ENCODE measurements at regions not wholly inside any gene's neighbourhood (a gene's known extent, or its start where the extent isn't known, plus 50 kb on each side); places are given as distances from the start of the nearest gene placed in this dataset.

DNA sequence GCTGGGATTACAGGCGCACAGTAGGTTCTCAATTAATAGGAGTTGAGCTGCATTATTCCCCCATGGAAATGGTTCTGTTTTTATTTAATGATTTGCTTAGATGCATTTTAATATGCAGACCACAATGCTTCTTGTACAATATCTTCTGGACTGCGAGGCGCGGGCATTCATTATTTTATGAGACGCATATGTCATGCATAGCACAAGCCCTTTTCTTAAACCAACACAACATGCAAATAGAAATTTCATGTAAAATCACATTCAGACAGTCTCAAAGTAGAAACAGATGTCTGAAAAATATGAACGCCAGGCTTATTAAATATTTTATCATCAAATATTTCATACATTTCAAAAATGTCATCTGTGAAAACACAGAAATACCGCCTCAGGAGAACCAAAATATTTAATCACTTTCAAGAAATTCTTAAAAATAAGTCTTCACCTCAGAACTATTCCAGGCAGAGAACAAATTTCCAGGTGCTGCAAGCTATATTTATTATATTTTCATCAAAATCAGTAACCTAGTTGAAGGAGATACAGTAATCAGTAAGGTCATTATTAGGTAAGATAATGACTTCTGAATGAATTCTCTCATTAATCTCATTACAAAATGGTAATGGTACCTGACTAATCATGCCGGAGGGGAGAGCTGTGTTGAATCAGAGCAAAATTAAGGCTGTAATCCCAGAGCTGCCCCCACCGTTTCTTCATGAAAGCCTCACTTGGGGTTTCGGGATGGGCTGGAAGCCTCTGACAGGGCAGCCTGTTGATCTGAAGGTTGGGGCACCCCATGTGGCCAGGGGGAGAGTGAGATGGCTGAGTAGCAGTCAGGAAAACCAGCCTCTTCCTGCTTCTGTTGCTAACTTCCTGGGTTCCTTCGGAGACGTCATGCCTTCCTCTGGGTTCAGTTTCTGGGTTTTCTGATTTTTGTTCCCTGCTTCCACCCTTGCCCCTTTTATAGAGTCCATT is 133.9 kb upstream of the ZNF618 start:
- no peak for DNase-seq

DNA sequence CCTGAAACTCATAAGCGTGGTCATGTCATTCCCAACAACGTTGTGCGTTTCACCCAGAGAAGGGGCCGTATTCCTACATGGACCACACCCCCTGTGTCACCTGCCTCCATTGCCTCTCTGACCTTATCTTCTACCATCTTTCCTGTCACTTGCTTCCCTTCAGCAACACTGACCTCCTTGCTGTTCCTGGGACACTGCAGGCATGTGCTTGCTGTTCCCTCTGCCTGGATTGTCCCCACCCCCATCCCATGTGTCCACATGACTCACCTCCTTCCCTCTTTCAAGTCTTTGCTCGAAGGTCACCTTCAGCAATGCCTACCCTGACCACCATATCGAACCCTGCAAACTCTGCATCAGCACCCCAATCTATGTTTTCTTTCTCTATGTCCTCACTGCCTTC is 133.2 kb upstream of the ZNF618 start:
- DNase-seq, result no peak

DNA sequence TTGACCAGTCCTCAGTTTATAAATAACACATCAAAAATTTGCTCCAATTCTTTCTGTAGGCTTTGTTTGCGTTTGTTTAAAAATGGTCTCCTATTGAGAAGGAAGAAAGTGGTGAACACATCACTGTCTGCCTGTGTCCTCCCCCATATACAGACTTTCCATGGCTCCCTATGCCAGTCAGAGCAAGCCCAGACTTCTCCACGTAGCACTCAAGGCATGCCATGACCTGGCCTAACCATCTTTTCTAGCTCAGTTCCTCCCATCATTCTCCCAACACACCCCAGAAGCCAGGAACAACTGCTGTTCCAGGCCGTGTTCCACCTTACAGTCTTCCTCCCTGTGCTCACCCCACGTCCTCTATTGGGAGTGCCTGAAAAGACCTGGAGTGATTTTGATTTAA is 129.6 kb upstream of the ZNF618 start:
- DNase-seq, result no peak

DNA sequence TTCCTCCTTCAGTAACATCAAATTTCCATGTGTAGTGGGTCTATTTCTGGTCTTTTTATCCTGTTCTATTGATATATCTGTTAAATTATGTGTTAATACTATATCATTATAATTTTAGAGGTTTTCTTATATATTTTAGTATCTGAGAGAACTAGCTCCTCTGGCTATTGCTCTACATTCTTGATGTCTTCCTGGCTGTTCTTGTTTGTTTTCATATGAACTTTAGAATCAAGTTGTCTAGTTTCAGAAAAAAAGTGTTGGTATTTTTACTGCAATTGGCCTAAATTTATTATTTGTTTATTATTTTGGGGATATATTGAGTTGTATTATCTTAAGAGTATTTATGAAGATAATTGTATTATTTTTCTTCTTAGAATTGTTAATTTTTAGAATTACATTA is 128.0 kb upstream of the ZNF618 start:
- no peak for DNase-seq

DNA sequence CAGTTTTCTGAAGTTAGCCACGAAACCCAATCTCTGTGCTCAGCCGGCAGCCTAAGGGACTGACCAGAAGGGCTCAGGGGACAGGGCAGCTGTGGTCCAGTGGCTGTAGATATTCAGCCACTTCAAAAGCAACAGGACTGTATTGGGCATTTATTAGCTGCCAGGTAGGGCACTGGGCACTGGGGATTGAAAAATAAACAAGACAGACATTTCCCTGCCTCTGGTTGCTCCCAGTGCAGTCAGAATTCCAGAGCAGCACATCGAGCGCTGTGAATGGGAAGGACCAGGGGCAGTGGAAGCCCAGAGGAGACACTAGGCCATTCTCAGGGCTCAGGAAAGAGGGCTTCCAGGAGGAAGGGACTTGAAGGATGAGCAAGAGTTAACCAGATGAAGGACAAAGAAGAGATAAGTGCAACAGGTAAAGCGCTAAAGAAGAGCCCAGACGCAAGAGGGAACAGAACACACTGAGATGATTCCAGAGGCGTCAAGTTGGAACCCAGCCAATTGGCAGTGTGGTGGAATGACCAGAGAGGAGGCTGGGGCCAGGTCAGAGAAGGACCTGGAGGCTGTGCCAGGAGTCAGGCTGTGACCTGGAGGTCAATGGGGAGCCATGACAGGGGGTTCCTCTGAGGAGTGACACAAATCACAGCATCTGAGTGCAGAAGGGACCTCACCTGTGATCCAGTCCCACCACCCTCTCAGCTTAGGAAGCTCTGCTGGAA is 122.5 kb upstream of the ZNF618 start:
- no peak for DNase-seq

DNA sequence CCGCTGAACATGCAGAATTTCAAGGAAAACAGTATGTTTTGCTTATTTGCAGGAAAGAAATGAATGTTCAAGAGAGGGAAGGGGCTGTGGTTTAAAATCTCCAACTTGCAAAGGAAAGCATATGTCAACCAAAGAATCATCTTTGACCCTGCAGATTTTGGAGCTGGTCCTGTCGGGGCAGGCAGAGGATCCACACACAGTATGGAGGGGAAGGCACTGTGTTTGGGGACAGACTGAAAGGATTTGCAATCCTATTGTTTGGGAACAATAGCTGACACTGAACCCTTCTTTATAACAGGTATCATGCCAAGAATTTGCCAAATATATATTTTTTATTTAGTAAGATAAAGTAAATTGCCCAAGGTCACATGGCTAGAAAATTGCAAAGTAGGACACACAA is 121.4 kb upstream of the ZNF618 start:
- DNase-seq, result no peak

DNA sequence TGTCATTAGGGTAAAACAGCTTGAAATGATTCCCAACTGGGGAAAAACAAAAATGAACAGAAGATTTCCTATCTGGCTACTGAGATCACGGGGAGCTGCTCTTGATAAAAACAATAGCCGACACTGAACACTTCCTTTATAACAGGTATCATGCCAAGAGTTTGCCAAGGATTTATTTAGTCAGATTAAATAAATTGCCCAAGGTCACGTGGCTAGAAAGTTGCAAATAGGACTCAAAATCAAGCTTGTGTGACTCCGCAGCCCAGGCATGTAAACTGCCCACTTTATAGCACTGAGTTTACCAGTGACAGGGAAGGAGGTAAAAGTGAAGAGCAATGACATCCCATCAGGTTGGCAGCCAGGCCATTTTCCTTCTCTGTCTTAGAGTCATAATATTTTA is 120.7 kb upstream of the ZNF618 start:
- no peak for DNase-seq

DNA sequence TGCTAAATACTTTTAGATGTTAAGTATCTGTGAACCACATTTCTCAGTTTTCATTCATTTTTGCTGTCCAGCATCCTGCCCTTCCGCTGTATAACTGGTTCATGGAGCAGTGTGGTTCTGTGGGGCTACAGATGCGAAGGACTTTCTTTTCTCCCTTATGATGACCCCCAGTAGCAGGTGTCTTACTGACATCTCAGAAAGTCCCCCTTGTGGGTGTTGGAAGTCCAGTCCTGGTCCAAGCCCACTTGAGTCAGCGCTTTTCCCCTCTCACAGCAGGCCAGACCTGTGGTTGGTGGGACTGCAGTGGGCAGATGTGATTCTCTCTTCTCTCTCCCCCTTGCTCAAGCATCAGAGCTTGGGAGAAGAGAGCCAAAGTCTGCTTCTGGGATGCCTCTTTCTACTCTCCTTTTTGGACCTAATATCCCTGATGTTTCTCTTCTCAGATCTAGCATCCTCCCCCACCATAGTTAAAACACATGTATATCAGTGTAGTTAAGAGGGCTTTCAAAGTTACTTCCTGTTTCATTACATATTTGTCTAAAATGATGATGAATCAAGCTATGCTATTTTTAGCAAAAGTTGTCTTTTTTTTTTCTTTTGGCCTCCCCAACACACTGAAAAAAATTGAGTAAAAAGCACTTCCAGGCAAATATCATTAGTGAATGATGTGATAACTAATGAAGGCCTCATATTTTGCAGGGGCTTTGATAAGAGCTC is 119.5 kb upstream of the ZNF618 start:
- no peak for DNase-seq

DNA sequence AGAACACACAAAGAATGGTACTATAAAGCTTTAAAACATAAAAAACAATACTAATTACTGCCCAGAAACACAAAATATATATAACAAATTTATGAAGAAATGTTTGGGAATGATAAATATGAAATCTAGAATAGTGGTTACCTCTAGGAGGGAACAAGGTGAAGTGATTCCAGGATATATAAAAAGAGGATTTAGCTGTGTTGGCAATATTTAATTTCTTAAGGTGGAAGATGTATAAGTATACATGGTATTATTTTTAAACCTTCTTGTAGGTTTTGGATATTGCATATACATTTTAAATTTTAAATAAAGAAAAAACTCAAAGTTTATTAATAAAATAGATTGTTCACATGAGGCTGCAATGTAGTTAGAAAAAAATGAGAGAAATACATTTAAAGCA is 112.7 kb upstream of the ZNF618 start:
- no peak for DNase-seq

DNA sequence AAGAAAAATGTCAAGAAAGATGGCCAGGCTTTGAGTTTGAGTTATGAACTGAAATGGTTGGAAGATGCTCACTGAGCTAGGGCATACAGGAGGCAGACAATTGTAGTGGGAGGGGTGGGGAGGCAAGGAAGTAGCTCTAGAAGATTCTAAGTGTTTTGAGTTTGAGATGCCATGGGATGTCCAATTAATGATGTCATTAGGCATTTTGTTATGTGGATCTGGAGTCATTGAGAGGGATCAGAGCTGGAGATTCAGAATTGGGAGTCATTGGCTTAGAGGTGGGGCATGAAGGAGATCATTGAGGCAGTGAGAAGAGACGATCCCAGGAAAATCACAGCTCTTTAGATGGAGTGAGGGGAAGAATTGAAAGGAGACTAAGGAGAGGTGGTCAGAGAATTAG is 111.5 kb upstream of the ZNF618 start:
- DNase-seq, result no peak

DNA sequence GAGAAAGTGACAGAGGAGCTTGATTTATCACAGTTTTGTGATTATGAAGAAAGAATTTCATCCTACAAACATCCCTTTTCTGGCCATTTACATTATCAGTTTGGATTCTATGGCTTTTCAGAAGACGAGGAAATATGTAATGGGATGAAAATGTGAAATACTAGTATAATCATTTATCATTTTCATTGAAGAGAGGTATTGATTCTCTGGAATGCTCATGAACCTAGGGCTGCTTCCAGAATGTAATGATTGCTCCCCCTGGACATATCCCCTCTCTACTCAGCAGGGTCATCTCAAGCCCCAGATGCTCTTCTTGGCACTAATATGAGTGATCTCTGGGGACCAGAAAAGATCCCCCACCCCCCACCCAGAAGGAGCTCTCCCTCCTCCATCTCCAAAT is 106.7 kb upstream of the ZNF618 start:
- DNase-seq, result no peak

DNA sequence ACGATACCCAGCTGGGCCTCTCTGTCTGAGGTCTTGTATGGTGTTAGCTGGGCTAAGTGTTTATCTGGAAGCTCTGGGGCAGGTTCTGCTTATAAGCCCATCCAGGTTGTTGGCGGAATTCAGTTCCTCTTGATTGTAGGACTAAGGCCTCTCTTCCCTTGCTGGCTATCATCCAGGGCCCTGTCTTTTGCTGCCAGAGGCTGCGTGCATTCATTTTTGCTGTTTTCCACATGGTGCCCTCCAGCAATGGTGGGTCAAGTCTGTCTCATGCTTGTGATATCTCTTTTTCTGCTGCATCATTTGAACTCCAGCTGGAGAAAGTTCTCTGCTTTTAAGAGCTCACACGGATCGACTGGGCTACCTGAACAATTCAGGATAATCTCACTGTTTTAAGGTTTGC is 105.7 kb upstream of the ZNF618 start:
- DNase-seq, result no peak

DNA sequence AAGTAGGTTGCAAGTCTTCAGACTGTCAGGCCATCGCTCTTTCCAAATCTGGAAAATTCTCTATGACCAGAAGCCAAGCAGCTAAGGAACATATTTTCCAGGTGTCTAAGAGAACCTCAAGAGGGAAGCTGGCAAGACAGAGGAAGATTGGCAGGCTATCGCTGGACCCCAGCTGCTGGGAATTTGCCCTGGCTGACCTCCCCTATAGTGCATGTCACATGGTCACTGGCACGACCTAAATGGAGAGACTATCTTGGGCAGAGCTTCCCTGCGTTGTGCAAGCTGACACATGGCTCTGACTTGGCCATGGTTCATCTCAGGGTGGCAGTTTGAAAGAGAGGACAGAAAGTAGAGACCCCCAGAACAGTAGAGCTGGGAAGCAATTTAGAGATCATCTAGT is 104.9 kb upstream of the ZNF618 start:
- DNase-seq, result no peak

DNA sequence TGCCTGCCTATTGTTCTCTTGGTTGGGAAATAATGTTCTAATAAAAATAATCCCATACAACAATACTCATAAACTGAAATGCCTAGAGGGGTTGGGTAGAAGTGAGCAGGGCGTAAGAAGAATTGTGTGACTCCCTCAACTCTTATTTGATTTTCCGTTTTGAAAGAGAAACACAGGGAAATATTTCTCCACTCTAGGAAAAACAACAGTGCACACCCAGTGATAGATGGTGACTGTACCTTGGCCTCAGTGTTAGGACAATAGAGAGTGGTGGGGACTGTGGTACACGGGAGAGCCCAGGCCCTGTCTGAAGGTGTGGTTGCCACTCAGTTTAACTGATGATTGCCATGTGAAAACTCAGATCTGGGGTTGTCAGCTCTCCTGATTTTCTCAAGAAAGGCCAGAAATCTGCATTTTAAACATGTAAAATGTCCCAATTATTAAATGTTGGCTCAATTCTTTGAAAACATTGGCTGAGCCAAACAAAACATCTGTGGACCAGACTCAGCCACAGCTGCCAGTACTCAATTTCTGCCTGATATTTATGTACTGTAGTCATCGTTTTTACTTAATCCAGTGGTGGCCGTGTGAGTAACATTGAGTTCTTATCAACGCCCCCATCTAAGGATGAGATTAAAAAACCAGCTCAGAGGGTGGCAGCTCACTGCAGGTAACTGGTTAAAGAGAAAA is 103.8 kb upstream of the ZNF618 start:
- no peak for DNase-seq

DNA sequence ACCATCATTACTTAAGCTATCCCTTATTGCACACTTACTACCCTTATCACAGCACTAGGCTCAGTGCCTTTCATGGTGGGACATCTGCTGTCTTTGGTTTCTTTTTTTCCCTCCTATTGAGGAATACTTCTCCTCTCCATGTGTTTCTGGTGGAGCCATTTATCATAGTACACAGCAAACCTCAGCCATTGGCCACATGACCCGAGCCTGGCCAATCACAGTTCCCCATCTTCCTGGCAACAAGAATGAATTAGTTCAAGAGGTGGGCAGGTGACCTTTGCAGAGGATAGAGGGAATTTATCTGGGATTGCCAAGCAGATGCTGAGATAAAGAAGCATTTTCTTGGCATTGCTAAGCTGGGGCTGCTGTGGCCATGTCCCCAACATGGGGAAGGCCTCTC is 101.1 kb upstream of the ZNF618 start:
- DNase-seq, result no peak

DNA sequence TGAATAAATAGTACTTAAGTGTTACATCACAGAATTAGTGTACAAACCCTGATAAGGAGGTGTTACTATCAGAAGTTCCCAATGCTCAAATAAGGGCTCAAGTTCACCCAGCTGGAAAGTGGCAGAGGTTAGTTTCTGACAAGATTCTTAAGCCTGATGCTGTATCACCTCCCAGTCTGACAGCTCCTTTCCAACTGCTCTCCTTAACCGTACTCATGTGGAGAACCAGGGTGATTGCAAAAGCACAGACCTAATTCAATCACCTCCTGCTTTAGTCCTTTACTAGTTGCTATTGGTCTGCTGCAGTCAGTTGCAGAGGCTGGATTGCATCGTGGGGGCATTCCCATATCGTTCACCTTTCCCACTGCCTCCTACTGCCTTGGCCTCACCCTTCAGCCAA is 100.4 kb upstream of the ZNF618 start:
- no peak for DNase-seq

DNA sequence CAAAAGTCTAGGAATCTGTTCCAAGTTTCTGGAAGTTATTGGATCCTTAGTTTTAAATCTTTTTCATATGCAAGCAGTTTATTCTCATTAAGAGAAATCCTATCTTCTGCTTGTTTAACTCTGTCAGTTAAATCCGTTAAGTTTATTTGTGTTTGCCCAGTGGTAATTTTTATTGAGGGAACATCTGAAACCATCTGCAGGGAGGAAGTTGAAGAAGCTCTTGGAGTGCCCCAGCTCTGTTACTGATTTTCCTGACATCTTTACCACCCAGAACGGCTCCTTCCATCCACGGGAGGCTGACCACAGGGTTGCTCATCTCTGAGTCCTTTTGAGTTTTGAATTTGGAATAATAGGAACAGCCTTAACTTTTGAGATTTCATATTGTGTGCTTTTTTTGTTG is 99.9 kb upstream of the ZNF618 start:
- no peak for DNase-seq

DNA sequence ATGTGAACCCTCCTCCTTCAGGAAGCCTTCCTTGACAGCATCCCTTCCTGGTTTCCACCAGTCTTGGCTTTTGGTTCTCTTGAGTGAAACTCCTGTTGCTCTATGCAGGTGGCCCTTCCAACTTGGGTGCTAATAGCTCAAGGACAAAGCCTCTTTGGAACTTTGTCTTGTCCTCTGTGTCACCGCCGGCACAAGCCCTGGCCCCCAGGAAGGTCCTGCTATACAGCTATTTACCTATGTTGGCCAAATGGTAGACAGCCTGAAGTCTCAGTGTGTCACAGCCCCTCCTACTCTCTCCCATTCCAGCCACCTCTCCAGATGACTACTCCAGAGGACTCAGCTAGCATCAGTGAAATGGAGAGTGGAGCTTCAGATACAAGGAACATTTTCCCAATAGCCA is 94.7 kb upstream of the ZNF618 start:
- DNase-seq, result no peak

DNA sequence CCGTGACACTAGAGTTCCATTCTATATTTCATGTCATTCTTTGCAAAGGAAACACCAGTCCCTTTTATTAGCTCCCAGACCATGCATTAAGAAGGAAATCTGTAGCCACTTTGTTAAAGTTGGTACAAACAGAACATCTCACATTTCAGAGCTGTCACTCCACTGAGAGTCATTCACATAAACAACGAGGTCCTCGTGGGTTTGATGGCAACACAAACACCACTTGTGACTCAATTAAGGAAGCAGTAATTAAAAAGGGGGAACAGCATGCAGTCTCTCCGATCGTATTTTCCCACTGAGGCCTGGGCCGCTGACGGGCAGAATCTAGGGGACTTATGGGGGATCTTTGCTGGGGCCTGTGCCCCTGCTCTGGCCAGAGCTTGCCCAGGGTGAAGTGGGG is 94.2 kb upstream of the ZNF618 start:
- no peak for DNase-seq

DNA sequence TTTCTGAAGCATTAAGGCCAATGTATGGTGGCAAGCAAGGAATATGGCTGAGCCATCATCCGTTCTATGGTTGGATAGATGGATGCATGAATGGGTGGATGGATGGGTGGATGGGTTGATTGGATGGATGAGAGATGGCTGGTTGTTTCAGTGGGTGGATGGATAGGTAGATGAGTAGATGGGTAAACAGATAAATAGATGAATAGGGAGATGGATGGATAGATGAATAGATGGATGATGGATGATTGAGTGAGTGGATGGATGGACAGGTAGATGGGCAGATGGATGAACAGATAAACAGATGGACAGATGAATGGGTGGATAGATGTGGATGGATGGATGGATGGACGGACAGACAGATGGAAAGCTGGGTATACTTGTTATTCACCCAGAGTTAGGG is 92.6 kb upstream of the ZNF618 start:
- no peak for DNase-seq

DNA sequence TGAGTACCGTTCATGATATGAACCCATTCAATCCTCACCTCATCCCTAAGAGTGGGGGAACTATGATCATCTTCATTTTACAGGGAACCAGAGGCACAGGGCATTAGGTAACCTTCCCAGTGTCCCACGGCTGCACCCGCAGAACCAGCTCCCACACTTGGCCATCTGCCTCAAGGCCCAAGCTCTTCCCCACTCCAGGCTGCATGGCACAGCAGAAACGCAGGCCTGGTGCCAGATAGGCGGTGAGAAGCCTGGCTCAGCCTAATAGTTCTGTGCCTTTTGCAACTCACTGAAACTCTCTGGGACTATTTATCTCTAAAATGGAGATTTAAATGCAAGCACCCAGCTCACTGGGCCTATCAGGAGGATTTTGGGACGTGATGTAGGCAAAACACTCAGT is 90.8 kb upstream of the ZNF618 start:
- no peak for DNase-seq

DNA sequence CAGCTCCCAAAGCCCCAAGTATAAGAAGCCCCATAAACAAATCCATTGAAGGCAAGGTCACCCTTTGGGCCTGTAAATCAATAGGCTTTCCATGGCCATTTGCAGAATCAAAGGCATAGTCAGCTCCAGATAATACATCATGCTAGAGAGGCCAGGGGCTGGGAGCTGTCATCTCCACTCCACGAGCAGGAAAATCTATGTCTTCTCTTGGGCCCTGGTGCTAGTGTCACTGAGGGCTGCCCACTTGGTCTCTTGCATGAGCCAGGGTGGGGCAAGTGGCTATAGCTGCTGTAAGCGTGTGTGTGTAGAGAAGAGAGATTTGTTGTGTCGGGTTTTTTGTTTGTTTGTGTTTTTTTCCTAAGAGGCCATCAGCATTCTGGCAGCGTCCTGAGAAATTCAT is 90.0 kb upstream of the ZNF618 start:
- no peak for DNase-seq

DNA sequence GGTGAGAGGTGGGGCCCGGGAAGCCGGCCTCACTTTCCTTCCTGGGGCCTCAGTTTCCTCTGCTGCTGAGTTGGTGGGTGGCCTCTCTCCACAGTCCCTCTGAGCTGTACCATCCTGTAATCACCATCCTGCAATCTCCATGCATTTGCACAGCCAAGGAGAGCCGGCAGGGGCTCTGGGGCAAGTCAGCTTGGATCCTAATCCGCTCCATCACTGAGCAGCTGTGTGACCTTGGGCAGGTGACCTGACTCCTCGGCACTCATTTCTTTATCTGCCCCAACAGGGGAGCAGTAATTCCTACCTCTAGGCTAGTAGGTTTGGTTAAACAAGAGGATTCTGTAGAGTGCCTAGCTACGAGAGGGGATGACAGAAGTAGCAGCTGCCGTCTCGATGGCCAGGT is 88.2 kb upstream of the ZNF618 start:
- DNase-seq, result no peak
